Nephron progenitor cell (in vitro differentiated cells): ENCODE measurements at regions not wholly inside any gene's neighbourhood (a gene's known extent, or its start where the extent isn't known, plus 50 kb on each side); places are given as distances from the start of the nearest gene placed in this dataset.

Experiments used
- DNase-seq: peaks from one replicate; pipeline ENCODE4 v3.0.0; 2021
- H3K27ac Mint-ChIP-seq: 2 replicates; pipeline ENCODE4 v1.8.0; 2021; ENCODE audit warnings: mild to moderate bottlenecking, moderate library complexity, mixed read lengths
- H3K27me3 Mint-ChIP-seq: 2 replicates; pipeline ENCODE4 v1.8.0; 2021; ENCODE audit warnings: mild to moderate bottlenecking, low read depth, mixed read lengths; ENCODE audit not compliant: poor library complexity
- H3K36me3 Mint-ChIP-seq: 2 replicates; pipeline ENCODE4 v1.8.0; 2021; ENCODE audit warnings: low read depth, mixed read lengths
- H3K4me1 Mint-ChIP-seq: 2 replicates; pipeline ENCODE4 v1.8.0; 2021; ENCODE audit warnings: mixed read lengths
- H3K4me3 Mint-ChIP-seq: 2 replicates; pipeline ENCODE4 v1.8.0; 2021; ENCODE audit warnings: mild to moderate bottlenecking, moderate library complexity, mixed read lengths
- H3K9me3 Mint-ChIP-seq: 2 replicates; pipeline ENCODE4 v1.8.0; 2021; ENCODE audit warnings: mild to moderate bottlenecking, moderate library complexity, mixed read lengths
- TF ChIP-seq, protein P1 (sequence below): fragments of 200-600 bp; sonication (generic); IDR thresholded peaks from 2 replicates; pipeline ENCODE4 v1.5.0; 2021; ENCODE audit warnings: antibody characterized with exemption

DNA sequence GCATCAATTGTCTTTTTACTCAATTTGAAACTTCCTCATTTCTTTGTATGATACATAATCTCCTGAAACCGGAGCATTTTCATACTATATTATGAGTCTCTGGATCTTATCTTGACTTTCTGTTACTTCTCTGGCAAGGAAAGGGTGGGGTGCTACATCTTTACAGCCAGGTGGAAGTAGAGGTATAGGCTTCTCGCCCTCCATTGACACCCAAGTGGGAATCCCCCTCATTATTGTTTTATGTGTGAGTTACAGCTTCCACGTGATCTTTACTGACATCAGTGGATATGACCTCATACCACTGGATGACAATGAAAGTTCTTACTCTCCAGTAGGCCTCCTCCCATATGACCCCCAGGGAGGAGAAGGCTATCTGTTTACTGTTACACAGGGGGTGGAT lies 262.1 kb upstream of the DACH1 start:
- TF ChIP-seq, protein P1, sequence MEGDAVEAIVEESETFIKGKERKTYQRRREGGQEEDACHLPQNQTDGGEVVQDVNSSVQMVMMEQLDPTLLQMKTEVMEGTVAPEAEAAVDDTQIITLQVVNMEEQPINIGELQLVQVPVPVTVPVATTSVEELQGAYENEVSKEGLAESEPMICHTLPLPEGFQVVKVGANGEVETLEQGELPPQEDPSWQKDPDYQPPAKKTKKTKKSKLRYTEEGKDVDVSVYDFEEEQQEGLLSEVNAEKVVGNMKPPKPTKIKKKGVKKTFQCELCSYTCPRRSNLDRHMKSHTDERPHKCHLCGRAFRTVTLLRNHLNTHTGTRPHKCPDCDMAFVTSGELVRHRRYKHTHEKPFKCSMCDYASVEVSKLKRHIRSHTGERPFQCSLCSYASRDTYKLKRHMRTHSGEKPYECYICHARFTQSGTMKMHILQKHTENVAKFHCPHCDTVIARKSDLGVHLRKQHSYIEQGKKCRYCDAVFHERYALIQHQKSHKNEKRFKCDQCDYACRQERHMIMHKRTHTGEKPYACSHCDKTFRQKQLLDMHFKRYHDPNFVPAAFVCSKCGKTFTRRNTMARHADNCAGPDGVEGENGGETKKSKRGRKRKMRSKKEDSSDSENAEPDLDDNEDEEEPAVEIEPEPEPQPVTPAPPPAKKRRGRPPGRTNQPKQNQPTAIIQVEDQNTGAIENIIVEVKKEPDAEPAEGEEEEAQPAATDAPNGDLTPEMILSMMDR: no peak
- Mint-ChIP-seq H3K27me3 (no peaks in the 10 kb centered on the region), H3K36me3 (no peaks in the 10 kb centered on the region), H3K9me3 (no peaks in the 10 kb centered on the region), H3K4me3 (no peak overlapping the region), H3K27ac (no peak overlapping the region), H3K4me1 (no peaks in the 10 kb centered on the region)
- DNase-seq: no peak

DNA sequence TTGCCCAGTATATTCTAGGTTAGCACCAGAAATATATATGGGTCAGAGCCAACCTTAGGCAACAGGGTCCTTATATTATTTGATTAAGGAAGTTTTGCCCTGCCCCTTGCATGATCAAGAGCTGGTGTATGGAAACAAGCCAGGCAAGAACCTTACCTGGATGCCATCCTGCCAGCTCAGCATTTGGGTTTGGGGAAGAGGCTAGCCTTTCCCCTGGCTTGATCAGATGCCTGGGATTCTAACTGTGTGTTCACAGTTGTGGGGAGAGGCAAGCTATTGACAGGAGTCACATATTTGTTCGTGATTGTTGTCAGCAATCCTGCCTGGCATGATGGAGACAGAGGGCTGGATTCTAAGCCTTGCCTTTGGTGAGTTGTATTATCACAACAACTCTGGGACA lies 260.0 kb upstream of the DACH1 start:
- no peak for DNase-seq
- H3K27me3 Mint-ChIP-seq: no peaks in the 10 kb centered on the region
- no peak overlapping the region for H3K27ac Mint-ChIP-seq
- TF ChIP-seq, protein P1: no peak
- H3K4me1 Mint-ChIP-seq: peaks cover 11% of the 10 kb centered on the region
- no peaks in the 10 kb centered on the region for H3K9me3 Mint-ChIP-seq
- H3K36me3 Mint-ChIP-seq: no peaks in the 10 kb centered on the region
- H3K4me3 Mint-ChIP-seq: no peak overlapping the region

GRCh38 chr13:72126424-72126823 lies 259.4 kb upstream of the DACH1 start:
- Mint-ChIP-seq H3K4me3 (no peak overlapping the region), H3K36me3 (no peaks in the 10 kb centered on the region), H3K27me3 (no peaks in the 10 kb centered on the region), H3K9me3 (no peaks in the 10 kb centered on the region), H3K4me1 (peaks cover 12% of the 10 kb centered on the region), H3K27ac (no peak overlapping the region)
- TF ChIP-seq, protein P1: no peak
- no peak for DNase-seq

DNA sequence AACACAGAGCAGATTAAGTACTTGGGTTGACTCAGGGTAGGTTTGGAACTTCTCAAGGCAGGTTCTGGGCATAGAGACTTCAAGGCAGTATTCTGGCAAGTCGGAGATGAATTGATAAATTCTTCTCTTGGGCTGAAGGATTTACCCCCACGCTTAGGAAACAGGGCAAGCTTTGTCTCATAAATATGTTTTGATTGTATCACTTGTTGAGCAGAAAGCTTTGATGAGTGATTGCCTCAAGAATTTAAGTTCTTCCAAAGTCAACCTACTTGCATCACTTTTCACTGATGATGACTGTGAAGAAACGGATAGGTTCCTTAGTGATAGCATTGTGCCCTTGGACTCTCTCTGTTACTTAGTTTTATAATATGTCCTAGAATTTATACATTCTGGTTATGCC lies 258.6 kb upstream of the DACH1 start:
- Mint-ChIP-seq H3K9me3 (no peaks in the 10 kb centered on the region), H3K27ac (no peak overlapping the region), H3K36me3 (no peaks in the 10 kb centered on the region), H3K4me1 (peaks cover 12% of the 10 kb centered on the region), H3K27me3 (no peaks in the 10 kb centered on the region), H3K4me3 (no peak overlapping the region)
- DNase-seq: no peak
- TF ChIP-seq, protein P1: no peak

- Mint-ChIP-seq H3K4me1 (peaks cover 12% of the 10 kb centered on the region), H3K27ac (no peak overlapping the region), H3K9me3 (no peaks in the 10 kb centered on the region), H3K36me3 (no peaks in the 10 kb centered on the region), H3K27me3 (no peaks in the 10 kb centered on the region), H3K4me3 (no peak overlapping the region)
- TF ChIP-seq, protein P1: no peak
- DNase-seq: no peak
These were observed 255.8 kb upstream of the DACH1 start for GRCh38 chr13:72122661-72123255.

- H3K9me3 Mint-ChIP-seq: no peaks in the 10 kb centered on the region
- TF ChIP-seq, protein P1: no peak
These were observed 254.5 kb upstream of the DACH1 start for GRCh38 chr13:72121466-72121865.

More at GRCh38 chr13:72121466-72121865, 254.5 kb upstream of the DACH1 start:
- Mint-ChIP-seq H3K4me1 (peaks cover 12% of the 10 kb centered on the region), H3K27me3 (no peaks in the 10 kb centered on the region), H3K36me3 (no peaks in the 10 kb centered on the region), H3K27ac (no peak overlapping the region), H3K4me3 (no peak overlapping the region)
- DNase-seq: no peak
